22Rv1 (cell line): ENCODE measurements at regions not wholly inside any gene's neighbourhood (a gene's known extent, or its start where the extent isn't known, plus 50 kb on each side); places are given as distances from the start of the nearest gene placed in this dataset.

ENCODE experiments used
- H3K27ac ChIP-seq: fragments of 450-650 bp; 2 replicates; pipeline ENCODE4 v1.5.1; 2017
- ZFX ChIP-seq: fragments of 450-650 bp; IDR thresholded peaks from 2 replicates; pipeline ENCODE4 v1.6.1; 2017; ENCODE audit warnings: antibody characterized with exemption, borderline replicate concordance
- TF ChIP-seq, protein P1 (sequence below): fragments of 450-650 bp; IDR thresholded peaks from 2 replicates; pipeline ENCODE4 v1.5.1; 2017; ENCODE audit warnings: mild to moderate bottlenecking

DNA sequence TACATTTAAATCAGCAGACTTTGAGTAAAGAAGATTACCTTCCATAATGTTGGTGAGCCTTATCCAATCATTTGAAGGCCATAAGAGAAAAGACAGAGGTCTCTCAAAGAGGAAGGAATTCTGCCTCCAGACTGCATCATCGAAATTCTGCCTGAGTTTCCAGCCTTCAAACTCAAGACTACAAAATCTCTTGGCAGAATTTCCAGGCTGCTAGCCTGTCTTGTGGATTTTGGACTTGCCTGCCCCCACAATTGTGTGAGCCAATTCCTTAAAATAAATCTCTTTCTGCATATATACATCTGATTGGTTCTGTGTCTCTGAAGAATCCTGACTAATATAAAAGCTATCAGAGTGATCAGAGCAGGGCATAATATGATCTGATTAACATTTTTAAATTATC lies 216.6 kb upstream of the CPHXL start:
- no peak for TF ChIP-seq ZFX
- TF ChIP-seq, protein P1, sequence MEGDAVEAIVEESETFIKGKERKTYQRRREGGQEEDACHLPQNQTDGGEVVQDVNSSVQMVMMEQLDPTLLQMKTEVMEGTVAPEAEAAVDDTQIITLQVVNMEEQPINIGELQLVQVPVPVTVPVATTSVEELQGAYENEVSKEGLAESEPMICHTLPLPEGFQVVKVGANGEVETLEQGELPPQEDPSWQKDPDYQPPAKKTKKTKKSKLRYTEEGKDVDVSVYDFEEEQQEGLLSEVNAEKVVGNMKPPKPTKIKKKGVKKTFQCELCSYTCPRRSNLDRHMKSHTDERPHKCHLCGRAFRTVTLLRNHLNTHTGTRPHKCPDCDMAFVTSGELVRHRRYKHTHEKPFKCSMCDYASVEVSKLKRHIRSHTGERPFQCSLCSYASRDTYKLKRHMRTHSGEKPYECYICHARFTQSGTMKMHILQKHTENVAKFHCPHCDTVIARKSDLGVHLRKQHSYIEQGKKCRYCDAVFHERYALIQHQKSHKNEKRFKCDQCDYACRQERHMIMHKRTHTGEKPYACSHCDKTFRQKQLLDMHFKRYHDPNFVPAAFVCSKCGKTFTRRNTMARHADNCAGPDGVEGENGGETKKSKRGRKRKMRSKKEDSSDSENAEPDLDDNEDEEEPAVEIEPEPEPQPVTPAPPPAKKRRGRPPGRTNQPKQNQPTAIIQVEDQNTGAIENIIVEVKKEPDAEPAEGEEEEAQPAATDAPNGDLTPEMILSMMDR = no peak
- H3K27ac ChIP-seq = no peak overlapping the region

DNA sequence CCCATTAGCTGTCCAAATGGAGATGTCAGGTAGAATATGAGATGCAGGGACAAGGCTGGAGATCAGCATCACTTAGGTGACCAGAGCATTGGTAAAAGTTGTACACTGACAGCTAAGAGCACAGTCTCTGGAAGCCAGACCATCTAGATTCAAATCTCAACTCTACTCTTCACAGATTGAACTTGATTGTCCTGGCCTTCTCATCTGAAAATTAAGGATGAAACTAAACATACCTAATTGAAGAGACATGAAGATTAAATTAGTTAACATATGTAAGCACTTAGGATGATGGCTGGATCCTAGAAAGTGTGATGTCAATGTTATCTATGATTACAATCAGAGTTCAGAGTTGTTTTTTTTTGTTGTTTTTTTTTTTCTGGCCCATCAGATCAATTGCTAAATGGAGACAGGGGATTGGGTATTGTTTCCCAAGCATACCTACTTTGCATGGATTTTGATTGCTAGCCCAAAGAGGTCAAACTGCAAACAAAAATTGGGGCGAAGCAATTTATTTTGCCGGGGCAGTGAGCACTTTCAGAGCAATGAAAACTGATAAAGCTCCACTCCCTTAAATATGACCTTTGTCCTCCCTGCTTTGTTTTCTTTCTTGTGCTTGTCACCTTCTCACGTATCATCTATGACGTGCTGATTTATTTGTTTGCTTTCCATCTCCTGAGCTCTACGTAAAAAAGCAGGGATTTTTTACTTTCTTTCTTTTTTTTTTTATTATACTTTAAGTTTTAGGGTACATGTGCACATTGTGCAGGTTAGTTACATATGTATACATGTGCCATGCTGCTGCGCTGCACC lies 217.6 kb upstream of the CPHXL start:
- TF ChIP-seq ZFX = no peak
- TF ChIP-seq, protein P1 = no peak

DNA sequence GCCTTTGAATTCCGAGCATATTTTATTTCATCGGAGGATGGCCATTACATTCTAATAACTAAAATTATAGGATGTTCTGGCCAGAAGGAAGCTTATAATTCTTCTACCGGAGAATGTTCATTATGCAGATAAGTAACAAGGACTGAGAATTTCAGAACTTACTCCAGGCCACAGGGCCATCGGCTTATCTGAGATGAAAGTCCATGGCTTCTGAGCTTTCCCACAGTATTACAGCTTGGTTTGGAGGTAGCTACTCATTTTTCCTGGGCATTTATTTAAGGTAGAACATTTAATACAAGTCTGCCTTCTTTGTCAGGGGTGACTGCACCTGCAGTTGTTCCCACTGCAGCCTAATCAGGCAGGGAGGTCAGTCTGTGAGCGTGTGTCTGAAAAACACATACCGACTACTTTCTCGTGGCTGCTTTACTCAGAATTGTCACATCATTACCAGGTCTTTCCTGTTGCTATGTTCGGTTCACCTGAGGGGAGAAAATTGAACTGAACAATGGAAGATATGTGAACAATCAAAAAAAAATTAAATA lies 219.7 kb upstream of the CPHXL start:
- H3K27ac ChIP-seq = no peak overlapping the region
- TF ChIP-seq, protein P1 = no peak
- TF ChIP-seq ZFX = no peak

More for the DNA sequence above, 217.6 kb upstream of the CPHXL start:
- H3K27ac ChIP-seq = no peak overlapping the region

DNA sequence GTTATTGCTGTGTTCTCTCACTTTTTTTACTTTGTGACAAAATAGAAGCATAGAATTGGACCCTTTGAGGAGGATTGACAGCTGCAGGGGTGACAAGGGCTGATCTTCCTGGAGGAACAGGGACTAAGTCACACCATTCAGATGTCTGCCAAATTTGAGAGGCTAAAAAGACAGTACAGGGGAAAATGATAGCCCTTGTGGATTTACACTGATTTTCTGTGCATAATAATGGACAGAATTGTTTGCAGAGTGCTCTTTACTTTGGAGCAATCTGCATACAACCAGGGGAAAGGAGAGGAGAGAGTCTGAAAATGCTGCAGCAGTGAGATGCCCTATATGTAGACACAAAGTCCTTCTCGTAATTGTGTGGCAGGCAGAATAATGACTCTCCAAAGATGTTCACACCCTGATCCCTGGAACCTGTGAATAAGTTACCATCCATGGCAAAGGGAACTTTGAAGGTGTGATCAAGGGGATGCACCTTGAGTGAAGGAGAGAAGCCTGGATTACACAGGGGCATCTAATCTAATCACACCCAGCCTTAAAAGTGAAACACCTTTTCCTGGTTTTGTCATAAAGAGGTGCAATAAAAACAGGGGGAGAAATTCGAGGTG lies 221.4 kb upstream of the CPHXL start:
- TF ChIP-seq, protein P1 = no peak
- TF ChIP-seq ZFX = no peak
- H3K27ac ChIP-seq = no peak overlapping the region

DNA sequence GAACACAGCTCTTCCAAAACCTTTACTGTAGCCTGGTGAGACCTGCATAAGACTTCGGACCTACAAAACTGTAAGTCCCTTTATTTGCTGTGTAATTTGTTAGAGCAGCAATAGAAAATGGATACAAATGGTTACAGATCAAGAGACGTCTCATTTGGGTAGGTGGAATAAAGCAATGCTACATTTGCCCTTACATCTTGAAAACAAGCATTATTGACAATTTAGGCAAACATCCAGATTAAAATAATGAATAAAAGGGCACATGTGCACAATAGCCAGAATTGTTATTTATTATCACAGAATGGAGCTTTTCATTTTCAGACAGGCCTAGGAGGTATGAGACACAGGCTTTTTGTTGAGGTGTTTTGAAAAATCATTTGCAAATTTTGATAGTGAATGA lies 222.2 kb upstream of the CPHXL start:
- no peak for TF ChIP-seq ZFX
- TF ChIP-seq, protein P1 = no peak
- H3K27ac ChIP-seq = no peak overlapping the region

DNA sequence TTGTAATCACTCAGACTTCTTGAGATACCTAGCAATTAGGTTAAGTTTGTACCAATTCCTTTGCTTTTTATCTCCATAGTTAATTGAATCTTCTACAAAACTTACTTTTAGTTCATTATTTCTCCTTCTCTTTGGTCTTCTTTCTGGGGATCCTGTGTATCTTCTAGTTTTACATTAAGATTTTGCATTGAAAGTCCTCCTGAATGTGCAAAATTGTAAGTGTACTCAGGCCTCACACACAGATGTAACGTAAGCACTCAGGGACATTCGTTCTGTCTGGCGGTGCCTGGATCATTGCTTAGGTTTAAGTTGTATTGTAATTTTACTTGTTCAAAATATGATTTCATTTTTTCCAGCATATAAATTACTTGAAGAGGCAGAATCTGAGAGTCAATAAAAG lies 222.6 kb upstream of the CPHXL start:
- H3K27ac ChIP-seq = no peak overlapping the region
- no peak for TF ChIP-seq ZFX
- TF ChIP-seq, protein P1 = no peak

DNA sequence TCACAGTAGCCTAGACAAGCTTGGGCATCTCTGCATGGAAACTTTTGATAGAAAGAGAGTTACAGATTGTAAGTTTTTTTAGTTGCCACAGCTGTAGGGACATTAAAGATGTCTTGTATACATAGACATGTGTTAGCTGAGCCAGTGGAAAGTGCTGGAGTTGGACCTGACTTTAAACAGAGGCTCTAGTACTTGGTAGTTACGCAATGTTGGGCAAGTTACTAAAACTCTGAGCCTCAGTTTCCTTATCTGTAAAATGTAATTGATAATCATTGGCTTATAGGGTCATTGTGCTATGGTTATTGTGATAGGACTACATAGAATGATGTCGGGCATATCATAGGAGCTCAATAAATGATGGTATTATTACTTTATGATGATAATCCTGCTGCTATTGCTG lies 225.8 kb upstream of the CPHXL start:
- TF ChIP-seq, protein P1 = no peak
- no peak for TF ChIP-seq ZFX
- no peak overlapping the region for H3K27ac ChIP-seq
